OCI-LY7 (cell line): ENCODE measurements at regions not wholly inside any gene's neighbourhood (a gene's known extent, or its start where the extent isn't known, plus 50 kb on each side); places are given as distances from the start of the nearest gene placed in this dataset.

Experiments used
- BruUV-seq: library from RNA; stranded (reverse); fragments of 400-500 nt; replicated peaks from 2 replicates; lab custom pipeline; 2021; lab: Mats Ljungman, UMichigan
- CTCF ChIA-PET: fragments of 300-600 bp; sonication (Branson Sonifier 250); formaldehyde crosslinking; loops from one replicate; lab custom pipeline; 2022; ENCODE audit warnings: antibody characterized with exemption; ENCODE audit not compliant: unreplicated experiment; lab: Charles Lee
- POLR2A ChIA-PET: fragments of 300-600 bp; sonication (Branson Sonifier 250); formaldehyde crosslinking; loops from one replicate; lab custom pipeline; 2022; ENCODE audit warnings: antibody characterized with exemption; lab: Charles Lee
- DNase-seq: peaks from one replicate; pipeline ENCODE4 v3.0.0-alpha.2; 2015; ENCODE audit warnings: low spot score
- H2AFZ ChIP-seq: fragments of 200-600 bp; sonication (generic), shearing (Covaris generic); 2 replicates; pipeline ENCODE4 v1.6.1; 2014; ENCODE audit warnings: mild to moderate bottlenecking, antibody characterized with exemption, low read length, moderate library complexity
- H3K27ac ChIP-seq: fragments of 200-600 bp; sonication (generic); 2 replicates; pipeline ENCODE4 v1.5.1; 2014; ENCODE audit warnings: mixed run types, low read depth, mild to moderate bottlenecking, moderate library complexity, low read length, inconsistent platforms; ENCODE audit not compliant: poor library complexity, severe bottlenecking
- H3K36me3 ChIP-seq: fragments of 200-600 bp; sonication (generic); 2 replicates; pipeline ENCODE4 v1.6.1; 2014; ENCODE audit warnings: mild to moderate bottlenecking, antibody characterized with exemption, low read length, moderate library complexity, mixed read lengths; ENCODE audit not compliant: insufficient read depth
- H3K4me1 ChIP-seq: fragments of 200-600 bp; sonication (generic); 2 replicates; pipeline ENCODE4 v1.5.1; 2014; ENCODE audit warnings: mild to moderate bottlenecking, low read length; ENCODE audit not compliant: insufficient read depth, poor library complexity, severe bottlenecking
- H3K4me2 ChIP-seq: fragments of 200-600 bp; sonication (generic); 2 replicates; pipeline ENCODE4 v1.6.1; 2014; ENCODE audit warnings: mild to moderate bottlenecking, low read length
- H3K4me3 ChIP-seq: fragments of 200-600 bp; sonication (generic); 2 replicates; pipeline ENCODE4 v1.5.1; 2014; ENCODE audit warnings: mild to moderate bottlenecking, low read depth, low read length; ENCODE audit not compliant: poor library complexity, severe bottlenecking
- H3K79me2 ChIP-seq: fragments of 200-600 bp; sonication (generic); 2 replicates; pipeline ENCODE4 v1.6.1; 2016; ENCODE audit warnings: low read depth, mild to moderate bottlenecking, low read length, moderate library complexity, mixed read lengths; ENCODE audit not compliant: insufficient read depth
- H3K9me2 ChIP-seq: fragments of 200-600 bp; sonication (generic); 2 replicates; pipeline ENCODE4 v1.6.1; 2016; ENCODE audit warnings: mild to moderate bottlenecking, low read length, mixed read lengths; ENCODE audit not compliant: insufficient read depth
- H3K9me3 ChIP-seq: fragments of 200-600 bp; sonication (generic); 2 replicates; pipeline ENCODE4 v1.6.1; 2014; ENCODE audit warnings: mild to moderate bottlenecking, mixed run types, low read length, mixed read lengths
- H4K20me1 ChIP-seq: fragments of 200-600 bp; sonication (generic); 2 replicates; pipeline ENCODE4 v1.6.1; 2014; ENCODE audit warnings: mild to moderate bottlenecking, antibody characterized with exemption, low read length, moderate library complexity, mixed read lengths; ENCODE audit not compliant: insufficient read depth
- CTCF ChIP-seq: fragments of 200-600 bp; sonication (generic); conservative IDR thresholded peaks from 2 replicates; pipeline ENCODE4 v1.5.1; 2014; ENCODE audit warnings: mild to moderate bottlenecking, antibody characterized with exemption, low read length, moderate library complexity, mixed read lengths
- EZH2phosphoT487 ChIP-seq: fragments of 200-600 bp; sonication (generic); IDR thresholded peaks from 2 replicates; pipeline ENCODE4 v1.6.1; 2018; ENCODE audit warnings: low read depth, borderline replicate concordance, mild to moderate bottlenecking, mixed run types, antibody characterized with exemption, low read length, moderate library complexity, mixed read lengths
- intact Hi-C: fragments of 100-400 bp; cut with micrococcal nuclease; formaldehyde crosslinking; loops from one replicate; pipeline ENCODE4 v1.10.0; 2022; ENCODE audit not compliant: unreplicated experiment

GRCh38 chr11:70547821-70548670 is 149.7 kb downstream of the CTTN start:
- ChIA-PET CTCF (no interaction called here), POLR2A (no interaction called here)
- Histone ChIP-seq H2AFZ (no peak overlapping the region), H3K36me3 (no peaks in the 10 kb centered on the region), H3K79me2 (no peaks in the 10 kb centered on the region), H3K4me3 (no peak overlapping the region), H4K20me1 (no peaks in the 10 kb centered on the region), H3K9me3 (no peaks in the 10 kb centered on the region), H3K4me1 (no peaks in the 10 kb centered on the region), H3K9me2 (no peaks in the 10 kb centered on the region), H3K4me2 (no peak overlapping the region), H3K27ac (no peak overlapping the region)
- intact Hi-C loops = no loop called here
- TF ChIP-seq CTCF (no peak), EZH2phosphoT487 (no peak)
- DNase-seq = no peak
- no TSS peak for BruUV-seq

- Histone ChIP-seq H3K9me3 (no peaks in the 10 kb centered on the region), H3K27ac (no peak overlapping the region), H3K4me3 (no peak overlapping the region), H2AFZ (no peak overlapping the region), H3K9me2 (no peaks in the 10 kb centered on the region), H3K4me1 (no peaks in the 10 kb centered on the region), H4K20me1 (no peaks in the 10 kb centered on the region), H3K79me2 (no peaks in the 10 kb centered on the region), H3K36me3 (no peaks in the 10 kb centered on the region), H3K4me2 (no peak overlapping the region)
- no TSS peak for BruUV-seq
- ChIA-PET CTCF (no interaction called here), POLR2A (no interaction called here)
- TF ChIP-seq CTCF = no peak
- TF ChIP-seq EZH2phosphoT487 = no peak
- intact Hi-C loops = no loop called here
- DNase-seq = no peak
These were observed 150.6 kb downstream of the CTTN start for GRCh38 chr11:70548976-70549375.

- Histone ChIP-seq H3K27ac (no peak overlapping the region), H3K36me3 (no peaks in the 10 kb centered on the region), H3K4me1 (no peaks in the 10 kb centered on the region), H3K4me2 (no peak overlapping the region), H3K9me3 (no peaks in the 10 kb centered on the region), H3K4me3 (no peak overlapping the region), H3K79me2 (no peaks in the 10 kb centered on the region), H4K20me1 (no peaks in the 10 kb centered on the region), H2AFZ (no peak overlapping the region), H3K9me2 (no peaks in the 10 kb centered on the region)
- ChIA-PET CTCF (no interaction called here), POLR2A (no interaction called here)
- BruUV-seq = no TSS peak
- TF ChIP-seq CTCF (no peak), EZH2phosphoT487 (no peak)
- no peak for DNase-seq
- intact Hi-C loops = no loop called here
These were observed 151.1 kb downstream of the CTTN start for GRCh38 chr11:70549386-70549785.
